Neural progenitor cell (in vitro differentiated cells): ENCODE measurements at regions not wholly inside any gene's neighbourhood (a gene's known extent, or its start where the extent isn't known, plus 50 kb on each side); places are given as distances from the start of the nearest gene placed in this dataset.

Experiments used
- CTCF ChIP-seq: fragments of 200-600 bp; sonication (generic); IDR thresholded peaks from 2 replicates; pipeline ENCODE4 v1.5.1; 2017; ENCODE audit warnings: antibody characterized with exemption, mild to moderate bottlenecking
- EZH2 ChIP-seq: fragments of 200-600 bp; sonication (generic); IDR thresholded peaks from 2 replicates; pipeline ENCODE4 v1.6.1; 2017; ENCODE audit warnings: antibody characterized with exemption, mild to moderate bottlenecking, moderate library complexity

DNA sequence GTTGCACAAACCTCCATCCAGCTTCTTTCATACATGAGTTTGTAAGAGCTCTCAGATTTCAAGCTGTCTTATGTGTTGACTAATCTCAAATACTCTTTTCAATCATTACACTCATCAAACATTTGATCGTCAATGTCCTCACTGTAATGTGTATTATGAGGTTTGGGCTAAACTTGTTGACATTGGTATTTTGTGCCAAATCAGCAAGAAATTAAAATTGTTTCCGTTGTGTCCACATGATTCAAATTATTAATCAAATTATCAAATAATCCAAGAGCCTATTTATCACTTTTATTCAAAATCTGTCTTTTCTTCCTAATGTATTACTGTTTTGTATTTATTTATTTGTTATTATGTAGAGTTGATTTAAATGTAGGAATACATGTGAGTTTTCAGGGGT, 283.4 kb downstream of the GAS1 start:
- TF ChIP-seq CTCF (no peak), EZH2 (no peak)
